Inflammatory macrophage treated with lipopolysaccharide for 1 hour (primary cell): ENCODE measurements at regions not wholly inside any gene's neighbourhood (a gene's known extent, or its start where the extent isn't known, plus 50 kb on each side); places are given as distances from the start of the nearest gene placed in this dataset.
"Not testable (repeated sequence)": the region's sequence is repeated elsewhere in the genome, so short reads cannot be mapped to it uniquely, and the experiment has no call there.

Source experiments
- DNase-seq, 2 donors: peaks; one replicate each; pipeline ENCODE4 v3.0.0-alpha.2; 2020 to 2022

DNA sequence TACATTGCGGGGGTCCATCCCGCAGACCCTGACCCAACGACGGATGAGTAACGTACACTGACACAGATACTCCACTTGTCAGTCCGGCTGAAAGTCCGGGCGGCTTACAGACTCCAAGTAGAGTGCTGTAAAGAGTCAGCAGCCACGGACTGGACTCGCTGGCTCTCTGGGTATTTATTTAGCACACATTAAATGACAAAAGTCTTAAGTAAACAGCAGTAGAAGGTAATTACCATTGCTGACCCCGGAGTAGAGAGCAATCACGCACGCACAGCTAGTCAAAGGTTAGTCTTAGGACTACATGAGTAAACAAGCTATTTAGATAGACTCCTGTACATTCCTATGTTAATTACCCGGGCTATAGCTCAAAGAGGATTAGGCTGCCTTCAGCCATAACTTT is 780.9 kb downstream of the RPS29 start:
- no peak for DNase-seq

DNA sequence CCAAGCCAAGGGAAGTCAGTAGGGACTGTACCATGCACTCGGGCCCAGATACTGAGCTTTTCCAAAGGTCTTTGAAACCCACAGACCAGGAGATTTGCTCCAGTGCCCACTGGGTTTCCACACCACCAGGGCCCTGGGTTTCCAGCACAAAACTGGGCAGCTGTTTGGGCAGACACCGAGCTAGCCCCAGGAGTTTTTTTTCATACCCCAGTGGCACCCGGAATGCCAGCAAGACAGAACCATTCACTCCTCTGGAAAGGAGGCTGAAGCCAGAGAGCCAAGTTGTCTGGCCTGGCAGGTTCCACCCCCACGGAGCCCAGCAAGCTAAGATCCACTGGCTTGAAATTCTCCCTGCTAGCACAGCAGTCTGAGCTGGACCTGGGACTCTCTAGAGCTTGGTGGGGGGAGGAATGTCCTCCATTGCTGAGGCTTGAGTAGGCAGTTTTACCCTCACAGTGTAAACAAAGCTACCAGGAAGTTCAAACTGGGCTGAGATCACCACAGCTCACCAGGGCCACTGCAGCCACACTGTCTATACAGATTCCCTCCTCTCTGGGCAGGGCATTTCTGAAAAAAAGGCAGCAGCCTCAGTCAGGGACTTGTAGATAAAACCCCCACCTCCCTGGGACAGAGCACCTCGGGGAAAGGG is 793.7 kb downstream of the RPS29 start:
- DNase-seq, result no peak

DNA sequence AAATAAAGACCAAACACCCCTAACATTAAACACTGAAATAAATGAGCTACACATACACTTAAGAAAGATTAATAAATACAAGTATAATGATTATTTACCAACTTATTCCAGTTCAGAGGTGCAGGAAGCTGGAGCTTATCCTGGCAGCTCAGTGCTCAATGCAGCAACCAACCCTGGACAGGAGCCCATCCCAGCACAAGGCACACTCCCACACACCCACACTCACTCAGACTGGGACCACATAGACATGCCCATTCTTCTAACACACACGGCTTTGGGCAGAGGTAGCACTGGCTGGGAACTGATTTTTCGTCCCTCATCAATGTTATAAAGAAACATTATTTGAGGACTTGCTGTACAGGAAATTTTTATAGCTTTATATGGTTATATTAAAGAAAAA is 797.4 kb downstream of the RPS29 start:
- DNase-seq, result no peak

DNA sequence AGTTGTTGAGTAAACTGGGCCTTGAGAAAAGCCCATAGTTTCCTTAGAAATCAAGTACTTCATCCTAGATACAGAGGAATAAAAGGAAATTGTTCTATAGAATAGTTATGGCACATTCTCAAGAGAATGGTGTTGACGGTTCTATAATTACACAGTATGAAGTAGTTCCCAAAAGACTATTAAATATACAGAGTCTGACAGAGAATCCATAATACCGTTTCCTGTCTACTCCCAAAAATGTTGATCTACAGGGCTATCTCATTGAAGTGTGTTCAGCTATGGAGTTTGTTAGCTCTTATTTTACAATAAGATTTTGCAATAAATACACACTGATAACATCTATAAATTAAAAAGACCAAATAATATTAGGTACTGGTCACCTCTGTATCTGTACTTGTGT is 799.7 kb downstream of the RPS29 start:
- no peak for DNase-seq

DNA sequence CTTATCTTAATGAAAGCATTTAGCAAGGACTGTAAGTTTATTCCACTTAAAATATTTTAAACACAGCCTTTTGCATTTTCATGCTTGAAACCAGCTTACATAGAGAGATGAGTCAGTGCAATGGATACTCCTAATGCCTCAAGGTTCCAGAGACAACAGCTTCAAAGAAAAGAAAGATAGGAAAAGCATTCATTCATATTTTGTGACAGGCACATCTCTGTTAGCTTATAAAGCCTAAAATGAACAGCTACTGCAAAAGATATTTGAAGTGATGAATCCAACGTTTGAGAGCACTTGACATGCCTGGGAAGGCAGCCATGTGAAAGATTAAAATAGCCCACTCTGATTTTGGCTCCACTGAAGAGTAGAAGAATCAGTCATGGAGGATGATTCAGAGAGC is 814.5 kb downstream of the RPS29 start:
- no peak for DNase-seq

DNA sequence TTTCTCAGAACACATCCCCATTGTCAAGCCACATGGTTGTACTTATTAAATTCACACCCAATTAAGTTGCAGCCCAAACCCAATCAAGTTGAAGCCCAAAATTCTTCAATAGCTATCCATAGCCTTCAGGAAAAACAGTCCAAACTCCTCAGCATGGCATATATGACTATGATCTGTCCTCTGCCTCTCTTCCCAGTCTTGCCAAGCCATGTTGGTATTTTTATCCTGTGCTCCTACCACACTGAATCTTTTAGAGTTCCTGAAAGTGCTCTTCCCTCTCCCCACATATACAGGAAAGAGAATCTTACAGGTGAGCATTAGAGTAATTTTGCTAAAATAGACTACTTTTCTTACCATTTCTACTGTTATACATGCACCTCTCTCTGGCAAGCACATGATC is 834.9 kb downstream of the RPS29 start:
- DNase-seq, result no peak

DNA sequence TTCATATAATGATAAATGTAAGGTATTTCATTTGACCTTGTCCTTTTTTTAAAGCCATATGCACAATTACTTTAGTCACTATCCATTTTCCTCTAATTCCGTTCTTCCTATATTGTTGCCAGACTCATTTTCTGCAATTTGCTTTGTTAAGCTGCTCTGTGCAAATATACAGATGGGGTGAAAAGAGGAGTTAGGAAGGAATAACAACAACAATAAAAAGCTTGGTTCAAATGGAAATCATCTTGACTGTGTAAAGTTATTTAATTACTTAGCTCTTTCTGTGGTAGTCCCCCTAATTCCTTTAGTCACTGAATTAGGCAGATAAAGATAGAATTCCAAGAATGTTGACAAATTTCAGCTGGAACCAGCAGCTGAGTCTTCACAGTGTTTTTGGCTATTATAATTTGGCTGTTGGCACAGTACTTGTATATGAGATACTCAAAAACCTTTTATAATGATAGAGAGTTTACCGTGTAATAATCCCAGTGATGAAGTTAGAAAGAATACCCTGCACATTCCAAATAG is 838.0 kb downstream of the RPS29 start:
- no peak for DNase-seq

DNA sequence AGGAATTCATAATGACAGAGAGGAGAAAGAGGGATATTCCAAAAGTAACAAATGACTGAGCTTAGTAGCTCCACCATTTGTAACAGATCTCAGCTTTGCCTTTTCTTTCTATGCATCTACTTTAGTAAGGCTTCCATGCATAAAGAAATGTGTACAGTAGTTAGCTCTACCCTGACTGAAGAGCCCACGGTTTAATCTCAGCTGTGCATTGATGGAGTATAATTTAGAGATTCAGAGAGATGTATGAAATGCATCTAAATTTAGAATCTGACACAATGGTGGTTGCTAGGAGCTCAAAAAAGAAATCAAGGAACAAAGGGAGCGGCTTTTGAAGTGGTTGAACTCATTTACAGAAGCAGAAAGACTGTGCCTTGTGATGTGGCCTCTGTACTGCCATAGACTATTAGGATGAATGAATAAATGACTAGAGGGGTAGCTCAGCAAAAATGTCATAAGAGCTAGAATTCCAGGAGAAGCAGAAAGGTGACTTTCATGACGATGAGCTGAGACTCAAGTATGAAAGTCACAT is 838.6 kb downstream of the RPS29 start:
- DNase-seq, result no peak

DNA sequence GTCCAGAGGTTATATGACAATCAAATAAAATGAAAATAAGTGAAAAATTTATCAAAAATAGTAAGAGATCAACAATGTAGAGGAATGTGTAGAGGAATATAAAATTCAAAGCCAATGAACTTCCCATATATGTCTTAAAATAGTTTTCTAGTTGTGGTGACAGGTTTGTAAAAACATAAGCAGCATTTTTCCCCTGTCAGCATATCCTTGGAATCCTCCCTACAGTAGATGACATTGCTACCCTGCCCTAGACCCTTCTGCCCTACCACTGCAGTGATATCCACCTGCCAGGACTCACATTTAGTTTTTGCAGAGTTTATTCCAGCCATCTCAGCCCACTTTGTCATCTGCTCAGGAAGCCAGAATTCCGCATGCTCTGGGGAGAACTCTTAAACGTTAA is 842.0 kb downstream of the RPS29 start:
- no peak for DNase-seq

DNA sequence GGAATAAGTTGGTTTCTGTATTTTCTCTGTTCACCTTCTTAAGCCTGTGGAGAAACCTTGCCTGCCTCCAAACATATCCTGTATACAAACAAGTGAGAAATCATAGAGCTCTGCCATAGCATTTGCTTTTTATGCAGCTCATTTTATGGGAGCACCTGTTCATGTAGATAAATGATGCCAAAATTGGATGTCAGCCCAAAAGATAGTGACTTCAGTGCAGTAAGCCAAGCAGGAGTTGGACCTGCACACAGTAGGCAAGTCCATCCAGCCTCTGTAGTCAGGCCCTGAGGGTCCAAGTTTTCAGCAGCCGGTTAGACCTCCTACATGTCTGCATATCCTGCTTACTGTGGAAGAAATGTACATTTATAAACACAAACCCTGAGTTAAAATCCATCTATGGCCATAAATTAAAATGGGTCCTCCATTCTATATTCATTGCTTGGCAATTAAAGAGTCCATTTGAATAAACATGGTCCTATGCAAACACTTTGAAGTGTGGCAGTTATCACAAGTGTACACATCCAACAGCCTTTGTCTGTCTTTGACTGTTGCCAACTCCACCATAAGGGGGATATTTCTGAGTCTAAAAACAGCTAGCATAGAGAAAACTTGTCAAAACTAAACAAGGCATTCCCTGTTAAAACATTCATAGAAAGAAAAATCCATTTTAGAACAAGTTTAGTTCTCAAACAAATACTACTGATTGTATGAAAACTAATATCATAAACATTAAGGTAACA is 847.8 kb downstream of the RPS29 start:
- DNase-seq, result no peak

DNA sequence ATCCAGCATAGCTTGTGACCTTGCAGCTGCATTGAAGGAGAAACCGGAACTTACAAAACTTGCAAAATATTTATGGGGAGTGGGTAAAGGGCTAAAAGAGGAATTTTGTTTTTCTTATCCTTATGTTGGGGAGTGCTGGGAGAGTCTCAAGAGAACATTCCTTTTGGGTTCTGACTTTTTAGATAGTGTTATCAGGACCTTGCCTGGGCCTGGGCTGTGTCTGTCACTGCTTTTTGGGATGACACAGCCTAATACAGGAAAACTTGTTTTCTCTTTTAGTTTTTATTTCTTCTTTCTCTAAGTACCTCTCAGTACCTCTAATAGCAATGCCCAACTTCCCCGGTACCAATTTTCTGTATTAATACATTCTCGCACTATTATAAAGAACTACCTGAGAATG is 850.6 kb downstream of the RPS29 start:
- DNase-seq, result no peak

DNA sequence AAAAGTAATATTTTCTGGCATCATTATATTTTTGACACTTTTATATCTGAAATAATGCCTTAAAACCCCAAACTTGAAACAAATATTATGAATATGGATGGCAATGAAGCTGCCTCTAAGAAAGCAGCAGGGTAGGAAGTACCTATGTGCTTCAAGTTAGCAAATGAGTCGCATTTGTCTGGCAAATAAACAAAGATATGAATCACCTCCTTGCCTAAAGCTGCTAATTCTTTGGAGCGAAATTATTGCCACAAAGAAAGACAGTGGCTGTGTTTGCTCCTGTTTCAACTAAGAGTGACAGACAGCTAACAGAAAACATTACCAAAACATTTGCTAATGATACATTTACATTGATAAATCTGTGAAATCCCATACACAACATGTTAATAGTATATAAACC is 854.9 kb downstream of the RPS29 start:
- DNase-seq, result no peak

DNA sequence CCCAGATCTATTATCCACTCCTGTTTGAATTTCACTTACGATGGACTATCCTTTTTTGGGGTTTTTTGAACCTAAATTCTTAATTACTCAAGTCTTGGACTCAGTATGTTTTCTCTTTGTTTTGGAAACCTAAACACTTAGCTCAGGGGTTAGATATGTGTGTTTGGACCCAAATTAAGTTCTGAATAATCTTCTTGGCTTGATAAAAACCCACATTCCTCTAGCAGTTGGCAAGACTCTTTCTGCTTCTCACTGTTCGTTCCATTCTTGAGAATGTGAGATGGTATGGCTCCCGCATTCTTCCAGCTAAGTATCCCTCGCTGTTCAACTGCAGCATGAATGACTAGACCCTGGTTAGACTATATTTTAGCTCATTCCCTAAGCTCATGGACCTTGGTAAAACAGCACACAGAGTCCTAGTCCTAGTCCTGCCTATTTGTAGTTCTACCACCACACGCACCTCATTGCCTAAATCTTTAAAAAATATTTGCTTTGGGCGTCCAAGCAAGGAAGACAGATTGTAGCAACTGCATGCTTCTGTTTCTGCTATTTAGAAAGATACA is 860.0 kb downstream of the RPS29 start:
- no peak for DNase-seq

DNA sequence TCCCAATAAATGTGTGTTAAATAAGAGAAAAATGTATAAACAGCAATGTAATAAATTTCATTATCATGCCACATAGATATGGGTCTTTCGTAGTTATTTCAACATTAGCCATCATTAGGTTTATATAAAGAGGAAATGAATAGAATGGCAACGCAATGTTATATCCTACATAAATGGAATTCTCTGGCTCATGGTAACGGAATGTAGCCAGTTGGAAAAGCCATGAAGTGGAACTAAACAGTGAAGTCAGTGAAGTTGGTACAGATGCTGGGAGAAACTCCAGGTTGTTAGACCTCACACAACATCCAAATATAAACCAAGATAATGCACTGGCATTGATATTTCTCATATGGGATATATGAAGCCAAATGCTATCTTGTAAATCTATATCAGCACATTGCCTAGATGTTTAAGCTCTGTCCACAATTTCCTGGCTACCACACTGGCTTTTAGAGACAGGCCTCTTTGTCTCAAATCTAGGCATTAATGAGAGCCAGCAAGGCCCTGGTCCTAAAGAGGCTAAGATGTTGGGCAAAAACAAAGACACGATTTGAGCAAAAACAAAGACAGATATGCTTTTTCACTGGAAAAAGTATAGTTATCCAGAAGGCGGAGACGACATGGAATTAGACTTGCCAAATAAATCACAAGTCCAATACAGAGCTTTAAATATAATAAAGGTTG is 861.0 kb downstream of the RPS29 start:
- no peak for DNase-seq

DNA sequence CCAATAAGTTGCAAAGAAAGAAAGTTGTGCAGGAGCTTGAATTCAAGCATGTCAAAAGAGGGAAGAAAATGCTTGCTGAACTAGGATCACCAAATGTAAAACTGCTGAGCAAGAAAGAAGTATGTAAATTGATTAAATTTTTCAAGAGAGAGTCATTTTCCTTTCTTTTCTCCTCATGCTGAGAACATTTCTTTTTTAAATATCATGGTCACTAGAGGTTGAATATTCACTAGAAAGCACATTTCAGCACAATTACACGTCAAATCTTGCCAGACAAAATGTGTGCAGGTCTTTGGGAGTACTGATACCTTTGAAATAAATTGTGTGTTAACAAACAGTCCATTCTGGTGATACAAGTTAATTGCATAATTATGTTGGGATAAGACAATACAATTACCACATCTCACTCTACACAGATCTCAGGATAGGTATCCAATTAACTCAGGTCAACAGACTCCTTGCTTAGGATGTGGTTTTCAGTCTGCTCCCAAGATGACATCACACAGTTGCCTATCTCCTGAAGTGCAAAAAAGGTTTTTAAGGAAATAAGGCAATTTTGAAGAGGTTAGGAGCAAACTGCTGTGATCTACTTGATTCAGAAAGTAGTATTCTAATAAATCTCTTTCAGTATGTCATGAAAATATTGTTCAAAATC is 862.2 kb downstream of the RPS29 start:
- no peak for DNase-seq

DNA sequence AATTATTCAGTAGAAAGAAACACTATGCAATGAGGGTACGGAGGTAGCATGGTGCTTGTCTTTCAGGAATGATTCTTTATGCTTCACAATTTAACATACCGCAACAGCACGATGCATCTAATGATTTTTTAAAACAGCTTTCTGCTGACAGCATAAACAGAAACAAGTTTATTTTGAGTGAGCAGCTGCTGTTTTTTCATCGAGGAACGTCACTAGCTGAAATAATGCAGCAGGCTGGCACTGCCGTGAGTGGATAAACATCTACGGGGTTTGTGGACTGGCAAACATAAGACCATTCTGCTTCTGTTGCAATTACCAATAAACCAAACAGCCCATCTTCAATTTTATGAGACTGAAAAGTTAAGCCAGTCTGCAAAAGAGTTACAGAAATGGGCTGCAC is 871.8 kb downstream of the RPS29 start:
- no peak for DNase-seq

DNA sequence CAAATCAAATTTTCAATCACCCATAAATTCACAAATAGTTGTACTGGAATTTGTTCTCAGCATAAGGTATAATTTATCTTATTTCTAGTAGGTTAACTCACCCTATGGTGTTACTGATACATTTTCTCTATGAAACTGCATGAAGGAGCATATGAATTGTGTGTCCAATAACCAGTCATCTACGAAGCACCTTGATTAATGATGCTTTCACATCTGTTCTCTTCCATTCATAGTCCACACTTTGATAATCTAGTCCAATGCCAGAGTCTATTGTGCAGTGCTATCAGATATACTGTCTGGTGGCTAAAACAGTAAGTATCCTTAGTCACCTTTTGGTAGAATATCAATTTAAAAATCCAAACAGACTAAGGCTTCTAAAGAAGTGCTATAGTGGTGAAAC is 876.0 kb downstream of the RPS29 start:
- no peak for DNase-seq

DNA sequence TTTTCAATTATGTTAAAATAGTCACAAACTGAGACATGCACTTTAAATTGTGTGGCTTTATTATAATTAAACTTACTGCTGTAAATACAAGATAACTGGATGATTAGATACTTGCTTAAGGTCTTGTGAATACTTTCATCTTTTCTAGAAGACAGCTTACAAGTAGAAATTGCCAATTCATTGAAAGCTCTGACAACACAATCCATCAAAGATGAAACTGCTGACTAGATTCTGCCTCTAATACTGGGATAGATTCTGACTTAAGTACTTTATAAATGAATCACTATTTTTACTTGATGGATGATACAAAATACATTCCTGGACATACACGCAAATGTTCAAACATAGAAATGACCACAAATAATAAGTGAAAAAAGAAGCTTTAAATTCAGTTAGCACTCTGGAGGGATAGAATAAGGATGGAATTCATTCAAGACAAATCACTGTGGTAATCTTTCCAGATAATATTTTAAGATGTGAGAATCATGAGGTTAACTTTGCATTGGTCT is 876.8 kb downstream of the RPS29 start:
- no peak for DNase-seq

DNA sequence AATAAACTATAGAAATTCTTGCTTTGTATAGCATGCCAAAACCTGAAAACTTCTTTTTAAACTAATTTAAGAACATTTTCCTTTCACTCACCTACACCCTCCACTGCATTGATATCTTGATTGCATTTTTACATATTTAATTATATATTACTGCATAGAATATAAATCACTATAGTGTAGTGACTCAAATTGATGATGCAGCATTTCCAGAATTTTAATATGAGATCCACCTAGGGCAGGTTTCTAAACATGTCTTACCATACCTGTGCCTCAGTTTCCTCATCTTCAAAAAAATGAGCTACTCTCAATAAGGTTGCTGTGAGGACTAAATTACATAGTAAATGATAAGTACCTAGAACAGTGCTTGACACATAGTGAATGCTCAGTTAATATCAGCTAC is 881.5 kb downstream of the RPS29 start:
- DNase-seq, result no peak

DNA sequence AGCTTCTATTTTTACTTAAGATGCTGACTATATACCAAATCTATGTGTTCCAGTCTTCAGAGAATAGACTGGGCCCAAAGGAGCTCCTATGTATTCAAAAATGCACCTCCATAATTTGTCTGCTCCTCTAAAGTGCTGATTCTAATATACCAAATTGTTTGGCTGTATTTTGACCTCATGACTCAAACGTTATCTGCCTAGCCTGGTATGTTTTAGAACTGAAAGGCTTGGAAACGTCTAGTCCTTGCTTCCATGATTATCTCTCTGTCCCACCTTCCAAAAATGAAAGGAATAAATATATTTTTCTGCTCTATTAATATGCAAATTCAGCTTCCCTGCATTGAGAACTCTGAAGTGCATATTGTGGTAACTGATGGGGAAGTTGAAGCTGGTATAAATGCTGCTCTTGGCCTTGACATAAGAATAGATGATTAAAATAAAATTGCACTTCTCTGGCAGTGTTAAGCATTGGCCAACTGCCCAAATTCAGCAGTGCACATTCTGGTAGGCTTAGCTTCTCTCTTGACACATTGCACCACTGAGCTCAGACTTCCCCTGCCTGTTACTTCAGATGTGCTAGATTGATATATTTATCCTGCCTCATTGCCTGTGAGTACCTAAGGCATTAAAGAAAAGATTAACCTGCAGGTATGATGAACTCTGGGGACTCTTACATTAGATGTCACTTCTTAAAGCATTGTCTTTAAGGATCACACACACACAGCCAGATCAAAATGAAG is 882.3 kb downstream of the RPS29 start:
- no peak for DNase-seq

DNA sequence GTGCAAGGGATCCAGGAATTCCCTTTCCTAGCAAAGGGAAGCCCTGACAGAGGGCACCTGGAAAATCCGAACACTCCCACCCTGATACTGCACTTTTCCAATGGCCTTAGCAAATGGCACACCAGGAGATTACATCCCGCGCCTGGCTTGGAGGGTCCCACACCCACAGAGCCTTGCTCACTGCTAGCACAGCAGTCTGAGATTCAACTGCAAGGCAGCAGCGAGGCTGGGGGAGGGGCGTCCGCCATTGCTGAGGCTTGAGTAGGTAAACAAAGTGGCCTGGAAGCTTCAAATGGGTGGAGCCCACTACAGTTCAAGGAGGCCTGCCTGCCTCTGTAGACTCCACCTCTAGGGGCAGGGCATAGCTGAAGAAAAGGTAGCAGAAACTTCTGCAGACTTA is 888.8 kb downstream of the RPS29 start:
- DNase-seq, result not testable (repeated sequence)

DNA sequence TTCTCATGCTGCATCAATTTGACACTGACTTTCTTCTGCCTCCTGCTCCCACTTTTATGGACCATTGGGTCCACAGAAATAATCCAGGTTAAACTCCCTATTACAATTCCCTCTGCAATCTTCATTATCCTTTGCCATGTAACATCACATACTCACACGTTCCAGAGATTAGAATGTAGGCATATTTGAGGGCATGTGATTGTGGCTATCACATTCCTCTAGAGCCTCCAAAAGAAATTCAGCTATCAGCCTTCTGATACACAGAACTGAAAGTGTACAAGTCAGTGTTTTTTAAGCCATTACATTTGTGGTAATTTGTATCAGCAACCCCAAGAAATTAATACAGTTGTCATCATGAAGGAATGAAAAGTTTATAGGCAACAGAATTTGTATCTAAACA is 892.4 kb downstream of the RPS29 start:
- no peak for DNase-seq
